Body of pancreas (tissue), 4 donors: ENCODE measurements at regions not wholly inside any gene's neighbourhood (a gene's known extent, or its start where the extent isn't known, plus 50 kb on each side); places are given as distances from the start of the nearest gene placed in this dataset.

Source experiments
- CTCF ChIP-seq, 7 experiments: fragments of 450-650 bp in 4 of 7; fragments of 200-600 bp in 3 of 7; sonication (generic) in 3 of 7; IDR thresholded peaks; one replicate each; pipeline ENCODE4 v1.5.1; 2016 to 2019; ENCODE audit warnings: antibody characterized with exemption in 7 of 7
- POLR2A ChIP-seq, 3 donors: fragments of 450-650 bp; IDR thresholded peaks; one replicate each; pipeline ENCODE4 v1.6.1; 2016; ENCODE audit warnings: antibody characterized with exemption in 3 of 3, mild to moderate bottlenecking in 2 of 3

GRCh38 chr7:155928583-155928982, 116.3 kb upstream of the SHH start:
- TF ChIP-seq CTCF (IDR thresholded peaks at IDR 0.05) (no peak), POLR2A (IDR thresholded peaks at IDR 0.05) (no peak)
